ENCODE measurements at regions not wholly inside any gene's neighbourhood (a gene's known extent, or its start where the extent isn't known, plus 50 kb on each side); places are given as distances from the start of the nearest gene placed in this dataset.

DNA sequence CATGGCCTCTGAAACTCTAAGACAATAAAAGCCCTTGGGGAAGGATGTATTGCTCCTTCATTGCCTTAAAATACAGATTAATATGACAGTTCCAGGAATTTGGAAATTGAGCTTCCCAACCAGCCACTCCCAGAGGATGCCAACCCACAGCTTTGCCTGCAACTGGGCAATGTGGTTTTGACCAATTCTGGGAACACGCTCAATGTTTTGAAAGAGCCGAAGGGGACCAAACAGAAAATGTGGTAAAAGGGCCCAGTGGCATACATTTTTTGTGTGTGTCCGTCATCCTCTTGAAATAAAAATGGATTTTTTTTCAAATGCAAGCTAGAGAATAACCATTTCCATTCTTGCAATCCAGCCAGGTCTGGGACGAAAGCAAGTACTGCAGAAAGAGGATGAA, 88.3 kb upstream of the PLEKHG7 start:
- no peak for DNase-seq (ENCODE audit: low spot score)

DNA sequence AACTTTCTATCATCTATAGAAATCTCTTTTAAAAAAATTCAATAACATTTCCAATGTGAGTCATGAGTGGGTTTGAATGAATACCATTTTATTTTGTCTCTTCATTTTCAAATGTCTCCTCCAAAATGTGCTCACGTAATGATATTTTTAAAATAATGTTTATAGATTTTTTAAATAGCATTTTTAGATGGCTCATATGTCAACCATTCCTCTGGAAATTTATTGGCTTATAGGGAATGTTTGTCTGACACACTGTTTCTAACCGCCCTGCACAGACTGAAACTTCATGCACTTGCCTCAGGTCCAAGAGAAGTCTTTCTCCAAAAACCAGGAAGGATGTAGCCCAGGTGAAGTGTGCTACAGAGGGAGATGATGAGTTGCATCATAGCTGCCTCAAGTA, 88.8 kb upstream of the PLEKHG7 start:
- DNase-seq (ENCODE audit: low spot score): no peak

- DNase-seq (ENCODE audit: low spot score): no peak
These were observed 90.2 kb upstream of the PLEKHG7 start for GRCh38 chr12:92612611-92613010.

DNA sequence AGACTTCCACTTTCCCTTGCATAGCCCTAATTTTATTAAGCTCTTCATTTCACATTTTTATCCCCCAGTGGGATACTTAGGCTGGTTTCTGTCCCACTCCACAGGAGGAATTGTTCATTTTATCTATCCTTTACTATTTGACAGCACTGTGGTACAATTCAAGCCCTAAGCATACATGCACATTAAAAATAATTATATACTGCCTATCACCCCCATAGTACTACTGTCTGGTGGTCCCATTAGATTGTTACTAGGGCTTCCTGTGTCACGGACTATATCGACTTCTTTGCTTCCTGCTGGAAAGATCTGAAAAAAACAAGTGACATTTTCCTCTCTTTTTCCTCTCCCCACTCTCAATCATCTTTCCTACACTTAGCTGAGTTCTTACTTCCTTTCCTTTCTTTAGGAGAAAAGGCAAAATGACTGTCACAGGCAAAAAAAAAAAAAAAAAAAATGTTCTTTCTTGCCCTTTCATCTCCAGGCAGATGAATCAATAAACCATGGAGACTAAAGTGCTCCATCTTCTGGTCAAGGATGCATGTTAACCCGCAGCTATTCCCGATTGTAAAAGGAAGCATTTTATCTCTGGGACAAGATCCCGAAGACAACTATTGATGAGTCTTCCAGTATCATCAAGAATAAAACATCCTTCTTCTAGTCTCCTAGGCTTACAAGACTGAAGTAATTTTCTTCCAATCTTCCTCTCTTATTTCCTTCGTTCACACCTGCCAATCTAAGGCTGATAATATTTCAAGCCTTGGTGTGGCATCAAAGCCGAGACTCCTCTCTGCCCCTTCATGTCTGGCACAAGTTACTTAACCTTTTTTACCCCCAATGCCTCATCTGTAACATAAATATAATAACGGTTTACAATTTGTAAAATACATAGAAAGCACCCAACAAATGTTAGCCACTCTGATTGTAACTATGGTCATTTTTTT, 94.4 kb upstream of the PLEKHG7 start:
- DNase-seq (ENCODE audit: low spot score): no peak

DNA sequence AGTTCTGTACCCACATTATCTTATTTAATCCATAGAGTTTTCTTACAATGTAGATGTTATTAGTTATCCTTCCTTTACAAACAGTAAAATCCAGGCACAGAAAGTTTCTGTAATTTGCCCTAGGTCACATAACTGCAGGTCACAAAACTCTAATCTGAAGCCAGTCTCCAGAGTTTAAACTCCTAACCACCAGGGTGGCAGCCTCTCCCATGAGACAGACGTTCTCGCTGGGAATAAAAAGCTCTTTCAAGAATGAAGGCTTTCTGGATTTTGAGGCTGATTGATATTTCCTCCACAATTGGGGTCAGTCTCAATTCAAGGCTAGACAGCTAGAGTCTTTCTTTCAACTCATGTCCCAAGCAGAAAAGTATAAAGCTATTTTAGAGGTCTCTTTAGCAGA, 95.8 kb upstream of the PLEKHG7 start:
- DNase-seq (ENCODE audit: low spot score): no peak

DNA sequence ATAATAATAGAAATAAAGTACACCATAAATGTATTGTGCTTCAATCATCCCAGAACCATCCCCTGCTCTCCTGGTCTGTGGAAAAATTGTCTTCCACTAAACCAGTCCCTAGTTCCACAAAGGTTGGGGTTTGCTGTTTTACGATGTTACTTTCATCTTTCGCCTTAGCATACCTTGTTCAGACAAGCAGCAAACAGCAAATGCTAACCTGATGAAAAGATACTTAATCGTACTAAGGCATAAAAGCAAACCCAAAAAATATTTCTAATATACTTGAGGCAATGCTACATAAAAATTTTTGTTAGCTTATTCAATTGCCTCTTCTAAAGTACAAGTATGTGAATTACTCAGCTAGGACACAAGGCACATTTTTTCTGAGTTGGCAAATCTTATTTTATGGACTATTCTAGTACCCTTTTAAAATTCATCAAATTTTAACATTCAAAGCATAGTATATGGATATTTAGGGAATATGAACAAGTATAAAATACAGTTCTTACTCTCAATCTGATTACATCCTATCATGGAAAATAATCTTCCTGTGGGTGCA, 97.1 kb upstream of the PLEKHG7 start:
- DNase-seq (ENCODE audit: low spot score): no peak

- DNase-seq (ENCODE audit: low spot score): no peak
These were observed 98.0 kb upstream of the PLEKHG7 start for GRCh38 chr12:92604786-92605185.

GRCh38 chr12:92603741-92604432, 98.9 kb upstream of the PLEKHG7 start:
- DNase-seq (ENCODE audit: low spot score): no peak

GRCh38 chr12:92602930-92603623, 99.7 kb upstream of the PLEKHG7 start:
- no peak for DNase-seq (ENCODE audit: low spot score)

- DNase-seq (ENCODE audit: low spot score): no peak
These were observed 100.3 kb upstream of the PLEKHG7 start for GRCh38 chr12:92602476-92602875.

- no peak for DNase-seq (ENCODE audit: low spot score)
These were observed 101.1 kb upstream of the PLEKHG7 start for GRCh38 chr12:92601680-92602079.

DNA sequence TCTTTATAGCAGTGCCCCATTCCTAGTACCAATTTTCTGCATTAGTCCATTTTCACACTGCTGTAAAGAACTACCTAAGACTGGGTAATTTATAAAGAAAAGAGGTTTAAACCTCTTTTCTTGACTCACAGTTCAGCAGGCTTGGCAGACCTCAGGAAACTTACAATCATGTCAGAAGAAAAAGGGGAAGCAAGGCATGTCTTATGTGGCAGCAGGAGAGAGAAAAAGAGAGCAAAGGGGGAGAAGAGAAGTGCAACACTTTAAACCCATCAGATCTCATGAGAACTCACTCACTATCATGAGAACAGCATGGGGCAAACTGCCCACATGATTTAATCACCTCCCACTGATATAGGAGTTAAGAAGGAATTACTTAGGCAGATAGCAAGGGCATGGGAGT, 101.6 kb upstream of the PLEKHG7 start:
- no peak for DNase-seq (ENCODE audit: low spot score)

DNA sequence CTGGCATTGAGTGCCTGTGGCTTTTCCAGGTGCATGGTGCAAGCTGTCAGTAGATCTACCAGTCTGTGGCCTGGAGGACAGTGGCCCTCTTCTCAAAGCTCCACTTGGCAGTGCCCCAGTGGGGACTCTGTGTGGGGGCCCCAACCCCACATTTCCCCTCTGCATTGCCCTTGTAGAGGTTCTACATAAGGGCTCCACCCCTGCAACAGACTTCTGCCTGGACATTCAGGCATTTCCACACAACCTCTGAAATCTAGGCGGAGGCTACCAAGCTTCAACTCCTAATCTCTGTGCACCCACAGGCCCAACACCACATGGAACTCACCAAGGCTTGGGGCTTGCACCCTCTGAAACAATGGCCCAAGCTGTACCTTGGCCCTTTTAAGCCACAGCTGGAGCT, 102.7 kb upstream of the PLEKHG7 start:
- DNase-seq (ENCODE audit: low spot score): no peak

- DNase-seq (ENCODE audit: low spot score): no peak
These were observed 104.8 kb upstream of the PLEKHG7 start for GRCh38 chr12:92597997-92598396.

DNA sequence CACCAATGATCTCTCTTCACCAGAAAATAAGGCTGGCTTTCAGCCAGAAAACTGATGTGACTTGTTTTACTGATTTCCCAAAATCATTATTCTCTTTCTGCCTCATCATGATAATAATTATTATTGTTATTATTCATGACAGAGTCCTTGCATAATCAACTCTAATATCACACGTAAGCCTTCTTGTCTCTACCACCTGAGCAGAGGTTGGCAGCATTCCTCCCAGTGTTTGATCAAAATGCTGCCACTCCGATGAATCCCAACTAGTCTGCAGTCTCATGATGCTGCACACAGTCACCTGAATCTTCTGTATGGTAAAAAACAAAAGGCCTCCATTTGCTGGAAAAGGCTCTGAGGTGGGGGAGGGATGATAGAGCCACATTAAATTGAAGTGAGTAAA, 105.7 kb upstream of the PLEKHG7 start:
- DNase-seq (ENCODE audit: low spot score): no peak

DNA sequence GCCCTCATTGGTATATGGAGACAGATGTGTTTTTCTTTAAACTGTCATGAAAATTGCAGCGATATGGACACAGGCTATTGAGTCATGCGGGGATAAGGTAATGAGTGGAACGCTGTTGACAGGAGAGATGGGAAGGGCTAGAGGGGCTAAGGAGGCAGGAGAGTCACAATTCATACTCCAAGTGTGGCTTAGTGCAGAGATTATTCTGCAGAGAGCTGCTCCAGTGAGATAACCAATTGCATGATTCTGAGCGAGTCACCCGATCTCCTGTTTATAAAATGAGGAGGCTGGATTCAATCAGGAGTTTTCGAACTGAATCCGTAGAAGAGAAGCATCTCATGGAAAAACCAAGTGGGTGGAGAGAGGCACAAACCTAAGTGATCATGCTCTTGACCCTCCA, 106.4 kb upstream of the PLEKHG7 start:
- no peak for DNase-seq (ENCODE audit: low spot score)

GRCh38 chr12:92595663-92596062, 107.1 kb upstream of the PLEKHG7 start:
- no peak for DNase-seq (ENCODE audit: low spot score)

DNA sequence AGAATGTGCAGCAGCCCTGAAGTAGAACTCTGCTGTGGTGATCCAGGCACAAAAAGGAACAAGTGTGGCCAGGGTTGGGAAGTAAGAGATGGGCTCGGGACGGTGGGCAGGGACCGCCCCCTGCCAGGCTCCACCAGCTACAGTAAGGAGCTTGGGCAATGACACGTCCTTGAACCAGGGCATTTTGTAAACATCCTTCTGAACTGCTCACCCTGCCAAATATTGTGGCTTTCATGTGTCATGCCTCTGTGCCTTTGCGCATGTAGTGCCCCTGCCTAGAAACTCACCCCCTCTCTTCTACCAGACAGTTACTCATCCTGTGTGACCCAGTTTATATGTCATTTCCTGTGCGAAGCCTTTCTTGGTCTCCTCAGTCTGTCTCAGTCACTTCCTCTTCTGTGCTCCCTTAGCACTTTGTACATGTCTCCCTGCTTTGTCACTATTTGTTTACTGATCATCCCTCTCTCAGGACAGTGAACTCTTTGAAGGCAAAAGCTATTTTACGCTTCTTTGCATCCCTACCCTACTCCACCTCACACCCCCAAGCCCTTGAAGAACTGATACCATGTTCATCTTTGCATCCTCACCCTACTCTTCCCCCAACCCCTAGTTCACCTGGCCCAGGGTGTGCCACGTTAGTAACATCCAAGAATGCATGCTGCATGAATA, 108.9 kb upstream of the PLEKHG7 start:
- no peak for DNase-seq (ENCODE audit: low spot score)

DNA sequence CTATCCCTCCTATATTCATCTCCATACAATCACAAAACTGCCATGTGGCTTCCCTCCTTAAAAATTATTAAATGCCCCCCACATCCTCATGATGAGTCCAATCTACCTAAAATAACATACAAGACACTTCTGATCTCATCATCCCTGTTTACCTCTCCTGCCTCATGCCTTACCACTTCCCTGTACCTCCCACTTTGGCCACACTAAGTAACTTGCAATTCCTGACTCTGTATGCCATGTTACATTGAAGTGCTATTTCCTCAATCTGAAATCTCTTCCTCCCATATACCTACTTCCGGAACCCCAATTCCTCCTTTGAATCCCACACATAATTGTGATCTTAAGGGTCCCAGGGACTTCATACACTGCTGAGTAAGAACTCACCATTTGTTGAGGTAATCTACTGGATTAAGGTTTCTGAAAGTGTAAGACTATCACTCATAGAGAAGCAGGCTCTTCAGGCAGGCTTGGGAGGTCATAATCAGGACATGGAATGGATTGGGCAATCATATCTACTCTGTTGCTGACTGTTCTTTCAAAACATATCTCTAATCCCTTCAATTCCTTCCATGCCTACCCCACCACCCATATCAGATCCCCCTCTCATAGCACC, 117.6 kb upstream of the PLEKHG7 start:
- no peak for DNase-seq (ENCODE audit: low spot score)

GRCh38 chr12:92583910-92584309, 118.9 kb upstream of the PLEKHG7 start:
- no peak for DNase-seq (ENCODE audit: low spot score)

- no peak for DNase-seq (ENCODE audit: low spot score)
These were observed 119.9 kb upstream of the PLEKHG7 start for GRCh38 chr12:92582893-92583292.

DNA sequence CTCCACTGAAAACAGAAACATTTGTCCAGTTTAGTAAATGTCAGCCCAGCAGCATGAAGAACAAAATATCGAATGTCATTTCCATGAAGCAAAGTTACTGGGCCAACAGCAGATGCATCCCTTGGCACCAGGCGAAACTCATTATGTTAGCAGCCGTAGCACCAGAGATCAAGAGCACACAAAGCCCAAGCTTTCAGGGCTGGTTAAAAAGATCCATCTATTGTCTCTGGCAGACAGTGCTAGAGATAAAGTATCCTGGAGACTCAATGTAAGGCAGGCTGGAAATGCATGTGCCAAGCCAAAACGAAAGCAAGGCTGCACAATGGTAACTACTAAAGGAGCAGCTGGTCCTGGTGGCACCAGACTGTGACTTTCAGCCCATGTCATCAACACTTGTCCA, 120.3 kb upstream of the PLEKHG7 start:
- DNase-seq (ENCODE audit: low spot score): no peak

Measured in hematopoietic multipotent progenitor cell treated with erythropoietin and hydrocortisone succinate and interleukin-3 and kit ligand, for 15 days (in vitro differentiated cells).